ENCODE measurements at regions not wholly inside any gene's neighbourhood (a gene's known extent, or its start where the extent isn't known, plus 50 kb on each side); places are given as distances from the start of the nearest gene placed in this dataset.
"Not testable (repeated sequence)": the region's sequence is repeated elsewhere in the genome, so short reads cannot be mapped to it uniquely, and the experiment has no call there.

DNA sequence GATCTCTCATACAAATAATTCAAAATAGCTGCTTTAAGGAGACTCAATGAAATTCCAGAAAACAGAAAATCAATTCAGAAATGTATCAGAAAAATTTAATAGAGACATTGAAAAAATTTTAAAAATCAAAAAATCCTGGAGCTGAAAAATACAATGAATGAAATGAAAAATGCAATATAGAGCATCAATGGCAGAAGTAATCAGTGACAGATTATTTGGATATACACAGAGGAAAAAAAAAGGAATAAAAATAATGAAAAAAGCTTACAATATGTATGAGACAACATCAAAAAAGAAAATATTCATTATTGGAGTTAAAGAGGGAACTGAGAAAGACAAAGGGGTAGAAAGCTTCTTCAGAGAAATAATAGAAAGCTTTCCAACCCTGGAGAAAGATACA lies 122.9 kb upstream of the KLF14 start:
- H3K27me3 Mint-ChIP-seq: peaks cover 3% of the 10 kb centered on the region

GRCh38 chr7:130860832-130861231 lies 126.8 kb upstream of the KLF14 start:
- H3K4me1 Mint-ChIP-seq (ENCODE audit: unreplicated experiment); DNase-seq (ENCODE audit: extremely low spot score, unreplicated experiment); H3K9me3 Mint-ChIP-seq; H3K36me3 Mint-ChIP-seq; H3K27me3 Mint-ChIP-seq; H3K4me3 Mint-ChIP-seq; H3K27ac Mint-ChIP-seq: not testable (repeated sequence)

More for the DNA sequence above, 122.9 kb upstream of the KLF14 start:
- Mint-ChIP-seq H3K36me3 (no peaks in the 10 kb centered on the region), H3K4me1 (ENCODE audit: unreplicated experiment) (no peaks in the 10 kb centered on the region), H3K27ac (no peak overlapping the region), H3K9me3 (peaks cover 17% of the 10 kb centered on the region), H3K4me3 (no peak overlapping the region)
- DNase-seq (ENCODE audit: extremely low spot score, unreplicated experiment): no peak
- TF ChIP-seq, protein P1, sequence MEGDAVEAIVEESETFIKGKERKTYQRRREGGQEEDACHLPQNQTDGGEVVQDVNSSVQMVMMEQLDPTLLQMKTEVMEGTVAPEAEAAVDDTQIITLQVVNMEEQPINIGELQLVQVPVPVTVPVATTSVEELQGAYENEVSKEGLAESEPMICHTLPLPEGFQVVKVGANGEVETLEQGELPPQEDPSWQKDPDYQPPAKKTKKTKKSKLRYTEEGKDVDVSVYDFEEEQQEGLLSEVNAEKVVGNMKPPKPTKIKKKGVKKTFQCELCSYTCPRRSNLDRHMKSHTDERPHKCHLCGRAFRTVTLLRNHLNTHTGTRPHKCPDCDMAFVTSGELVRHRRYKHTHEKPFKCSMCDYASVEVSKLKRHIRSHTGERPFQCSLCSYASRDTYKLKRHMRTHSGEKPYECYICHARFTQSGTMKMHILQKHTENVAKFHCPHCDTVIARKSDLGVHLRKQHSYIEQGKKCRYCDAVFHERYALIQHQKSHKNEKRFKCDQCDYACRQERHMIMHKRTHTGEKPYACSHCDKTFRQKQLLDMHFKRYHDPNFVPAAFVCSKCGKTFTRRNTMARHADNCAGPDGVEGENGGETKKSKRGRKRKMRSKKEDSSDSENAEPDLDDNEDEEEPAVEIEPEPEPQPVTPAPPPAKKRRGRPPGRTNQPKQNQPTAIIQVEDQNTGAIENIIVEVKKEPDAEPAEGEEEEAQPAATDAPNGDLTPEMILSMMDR (conservative IDR thresholded peaks at IDR 0.05): no peak

DNA sequence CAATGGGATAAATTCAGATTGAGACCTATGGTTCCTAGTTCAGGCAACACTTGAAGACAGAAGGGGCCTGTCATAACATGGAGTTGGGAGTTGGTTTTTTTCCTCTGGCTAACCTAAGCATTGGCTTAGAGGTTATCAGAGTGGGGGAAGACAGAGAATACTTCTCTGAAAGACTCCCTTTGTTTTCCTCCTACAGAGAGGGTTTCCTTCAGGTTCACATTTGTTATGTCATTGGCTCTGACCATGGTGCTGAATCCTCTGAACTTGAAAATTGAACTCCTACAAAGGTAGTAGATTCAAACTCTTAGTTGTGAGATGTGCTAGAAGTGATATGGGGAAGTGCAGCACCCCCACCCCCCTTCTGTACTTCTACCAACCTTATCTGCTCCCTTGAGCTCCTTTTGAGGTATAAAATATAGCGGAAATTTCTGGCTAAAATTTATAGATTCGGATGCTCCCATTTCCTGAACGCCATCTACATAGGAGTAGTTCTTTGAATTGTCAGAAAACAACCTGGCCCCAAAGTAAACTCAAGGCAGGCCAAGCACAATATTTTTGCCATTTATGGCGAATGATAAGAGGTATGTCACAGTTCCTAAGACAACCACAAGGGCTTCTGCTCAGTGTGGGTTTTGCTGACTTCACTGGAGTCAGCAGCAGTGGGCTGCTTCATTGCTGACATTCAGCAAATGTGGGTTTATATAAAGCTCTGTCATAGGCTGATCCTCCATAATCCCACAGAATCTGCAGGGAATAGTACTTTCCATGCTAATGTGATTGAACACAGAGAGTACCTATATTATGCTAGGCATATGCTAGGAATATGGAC lies 131.6 kb upstream of the KLF14 start:
- H3K4me3 Mint-ChIP-seq: no peak overlapping the region
- DNase-seq (ENCODE audit: extremely low spot score, unreplicated experiment): no peak
- H3K36me3 Mint-ChIP-seq: no peaks in the 10 kb centered on the region
- H3K27ac Mint-ChIP-seq: peak overlapping the region; percentile 25
- TF ChIP-seq, protein P1 (conservative IDR thresholded peaks at IDR 0.05): no peak
- no peaks in the 10 kb centered on the region for H3K9me3 Mint-ChIP-seq
- H3K4me1 Mint-ChIP-seq (ENCODE audit: unreplicated experiment): no peaks in the 10 kb centered on the region
- no peaks in the 10 kb centered on the region for H3K27me3 Mint-ChIP-seq

GRCh38 chr7:130867039-130867438 lies 133.0 kb upstream of the KLF14 start:
- Mint-ChIP-seq H3K4me1 (ENCODE audit: unreplicated experiment) (no peaks in the 10 kb centered on the region), H3K27me3 (no peaks in the 10 kb centered on the region), H3K4me3 (no peak overlapping the region), H3K9me3 (no peaks in the 10 kb centered on the region), H3K27ac (no peak overlapping the region), H3K36me3 (no peaks in the 10 kb centered on the region)
- TF ChIP-seq, protein P1 (conservative IDR thresholded peaks at IDR 0.05): no peak
- DNase-seq (ENCODE audit: extremely low spot score, unreplicated experiment): no peak

GRCh38 chr7:130867581-130868136 lies 133.7 kb upstream of the KLF14 start:
- H3K27ac Mint-ChIP-seq: no peak overlapping the region
- no peaks in the 10 kb centered on the region for H3K36me3 Mint-ChIP-seq
- no peak overlapping the region for H3K4me3 Mint-ChIP-seq
- no peaks in the 10 kb centered on the region for H3K9me3 Mint-ChIP-seq
- no peaks in the 10 kb centered on the region for H3K4me1 Mint-ChIP-seq (ENCODE audit: unreplicated experiment)
- TF ChIP-seq, protein P1 (conservative IDR thresholded peaks at IDR 0.05): no peak
- no peaks in the 10 kb centered on the region for H3K27me3 Mint-ChIP-seq
- DNase-seq (ENCODE audit: extremely low spot score, unreplicated experiment): no peak

DNA sequence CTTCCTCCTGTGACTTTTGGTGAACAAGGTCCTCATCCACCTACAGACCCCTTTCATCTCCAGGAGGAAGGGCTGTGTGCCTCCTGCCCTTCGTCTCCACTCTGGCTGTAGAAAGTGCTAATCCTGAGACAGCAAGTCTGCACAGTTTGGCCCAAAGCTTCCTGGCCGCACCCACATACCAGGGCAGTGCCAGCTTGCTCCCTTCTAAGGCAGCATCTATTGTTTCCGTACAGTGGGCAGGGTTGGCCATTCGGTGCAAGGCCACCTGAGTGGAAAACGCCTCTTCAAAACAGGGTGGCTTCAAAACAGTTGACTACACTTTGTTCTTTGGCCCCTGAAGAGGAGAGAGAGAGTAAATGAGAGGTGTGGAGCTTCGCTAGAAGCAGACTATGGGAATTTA lies 134.1 kb upstream of the KLF14 start:
- TF ChIP-seq, protein P1 (conservative IDR thresholded peaks at IDR 0.05): no peak
- Mint-ChIP-seq H3K9me3 (no peaks in the 10 kb centered on the region), H3K27ac (no peak overlapping the region), H3K4me1 (ENCODE audit: unreplicated experiment) (no peaks in the 10 kb centered on the region), H3K36me3 (no peaks in the 10 kb centered on the region), H3K4me3 (no peak overlapping the region), H3K27me3 (no peaks in the 10 kb centered on the region)
- DNase-seq (ENCODE audit: extremely low spot score, unreplicated experiment): no peak
